GM19351 (cell line): ENCODE measurements at regions not wholly inside any gene's neighbourhood (a gene's known extent, or its start where the extent isn't known, plus 50 kb on each side); places are given as distances from the start of the nearest gene placed in this dataset.
"Not testable (repeated sequence)": the region's sequence is repeated elsewhere in the genome, so short reads cannot be mapped to it uniquely, and the experiment has no call there.

Source experiments
- ATAC-seq: cut with Tn5 transposase; IDR thresholded peaks from one replicate; pipeline ENCODE4 v1.9.1; 2021; ENCODE audit warnings: mild to moderate bottlenecking, moderate library complexity; ENCODE audit not compliant: unreplicated experiment

GRCh38 chr14:23750357-23750756 is 114.2 kb downstream of the DHRS2 start:
- no peak for ATAC-seq

- ATAC-seq, result no peak
These were observed 115.5 kb downstream of the DHRS2 start for GRCh38 chr14:23751616-23752015.

- ATAC-seq, result no peak
These were observed 127.2 kb downstream of the DHRS2 start for GRCh38 chr14:23763394-23763793.

- ATAC-seq, result no peak
These were observed 130.7 kb downstream of the DHRS2 start for GRCh38 chr14:23766737-23767401.

- ATAC-seq, result not testable (repeated sequence)
These were observed 133.1 kb downstream of the DHRS2 start for GRCh38 chr14:23769221-23769728.

GRCh38 chr14:23773981-23774380 is 137.8 kb downstream of the DHRS2 start:
- ATAC-seq, result no peak

GRCh38 chr14:23776296-23776695 is 140.1 kb downstream of the DHRS2 start:
- ATAC-seq, result no peak

- no peak for ATAC-seq
These were observed 149.0 kb downstream of the DHRS2 start for GRCh38 chr14:23785208-23785607.

- ATAC-seq, result no peak
These were observed 151.3 kb downstream of the DHRS2 start for GRCh38 chr14:23787436-23787835.

- ATAC-seq, result no peak
These were observed 153.5 kb downstream of the DHRS2 start for GRCh38 chr14:23789696-23790095.

GRCh38 chr14:23793532-23793931 is 157.4 kb downstream of the DHRS2 start:
- ATAC-seq, result no peak

GRCh38 chr14:23800811-23801210 is 152.8 kb upstream of the DHRS4 start:
- no peak for ATAC-seq

- ATAC-seq, result no peak
These were observed 151.8 kb upstream of the DHRS4 start for GRCh38 chr14:23801766-23802165.

GRCh38 chr14:23804817-23805216 is 148.8 kb upstream of the DHRS4 start:
- no peak for ATAC-seq

GRCh38 chr14:23805761-23806160 is 147.8 kb upstream of the DHRS4 start:
- ATAC-seq, result no peak

GRCh38 chr14:23814527-23815256 is 138.9 kb upstream of the DHRS4 start:
- ATAC-seq, result no peak

- no peak for ATAC-seq
These were observed 137.2 kb upstream of the DHRS4 start for GRCh38 chr14:23816371-23816770.

GRCh38 chr14:23817164-23817767 is 136.3 kb upstream of the DHRS4 start:
- no peak for ATAC-seq

GRCh38 chr14:23827100-23827892 is 126.3 kb upstream of the DHRS4 start:
- ATAC-seq, result no peak

- no peak for ATAC-seq
These were observed 125.6 kb upstream of the DHRS4 start for GRCh38 chr14:23828001-23828400.

- ATAC-seq, result no peak
These were observed 125.0 kb upstream of the DHRS4 start for GRCh38 chr14:23828616-23829015.
